ENCODE measurements at regions not wholly inside any gene's neighbourhood (a gene's known extent, or its start where the extent isn't known, plus 50 kb on each side); places are given as distances from the start of the nearest gene placed in this dataset.

DNA sequence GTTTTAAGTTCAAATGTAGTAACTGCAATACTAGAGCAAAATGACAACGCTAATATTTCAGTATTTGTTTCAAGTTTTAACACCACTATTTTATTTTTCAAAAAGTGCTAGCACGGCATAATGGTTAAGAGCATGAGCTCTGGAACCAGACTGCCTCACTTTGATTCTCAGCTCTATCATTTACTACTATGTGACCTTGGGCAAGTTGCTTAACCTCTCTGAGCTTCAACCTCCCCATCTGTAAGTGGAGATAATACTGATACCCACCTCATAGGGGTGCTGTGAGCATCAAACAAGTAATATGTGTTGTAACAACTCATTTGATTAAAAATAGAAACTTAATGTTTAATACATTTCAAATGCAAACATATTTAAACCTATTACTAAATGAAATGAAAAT is 115.4 kb upstream of the NPHP3 start:
- Histone ChIP-seq H2AFZ (ENCODE audit: low read length, unreplicated experiment) (no peak overlapping the region), H3K27me3 (ENCODE audit: insufficient read depth, low read length) (no peaks in the 10 kb centered on the region), H3K36me3 (ENCODE audit: insufficient read depth, low read length) (no peaks in the 10 kb centered on the region), H3K79me2 (ENCODE audit: control insufficient read depth, insufficient read depth, low read length, unreplicated experiment) (no peaks in the 10 kb centered on the region), H3K4me1 (ENCODE audit: control insufficient read depth, insufficient read depth, low read length, unreplicated experiment) (no peaks in the 10 kb centered on the region), H3K4me3 (ENCODE audit: low read depth, low read length) (no peak overlapping the region), H3K27ac (ENCODE audit: low read depth, low read length) (no peak overlapping the region)

DNA sequence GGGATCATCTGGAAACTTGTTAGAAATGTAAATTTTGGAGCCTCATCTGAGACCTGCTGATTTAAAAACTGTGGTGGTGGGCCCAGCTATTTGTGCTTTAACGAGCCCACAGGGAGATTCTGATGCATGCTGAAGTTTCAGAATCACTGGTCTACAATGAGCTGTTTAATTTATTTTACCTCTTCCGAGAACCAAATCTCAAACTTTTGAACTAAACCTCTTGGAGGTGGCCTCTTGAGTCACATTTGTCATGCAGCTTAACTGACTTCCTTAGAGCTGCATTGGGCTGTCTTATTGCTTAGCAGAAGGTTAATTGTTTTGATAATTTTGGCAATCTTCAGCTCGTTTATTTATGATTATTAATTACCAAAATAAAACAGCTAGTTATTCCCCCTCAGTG is 112.1 kb upstream of the NPHP3 start:
- Histone ChIP-seq H3K4me3 (ENCODE audit: low read depth, low read length) (no peak overlapping the region), H2AFZ (ENCODE audit: low read length, unreplicated experiment) (no peak overlapping the region), H3K36me3 (ENCODE audit: insufficient read depth, low read length) (no peaks in the 10 kb centered on the region), H3K4me1 (ENCODE audit: control insufficient read depth, insufficient read depth, low read length, unreplicated experiment) (no peaks in the 10 kb centered on the region), H3K27me3 (ENCODE audit: insufficient read depth, low read length) (no peaks in the 10 kb centered on the region), H3K27ac (ENCODE audit: low read depth, low read length) (no peak overlapping the region), H3K79me2 (ENCODE audit: control insufficient read depth, insufficient read depth, low read length, unreplicated experiment) (no peaks in the 10 kb centered on the region)

DNA sequence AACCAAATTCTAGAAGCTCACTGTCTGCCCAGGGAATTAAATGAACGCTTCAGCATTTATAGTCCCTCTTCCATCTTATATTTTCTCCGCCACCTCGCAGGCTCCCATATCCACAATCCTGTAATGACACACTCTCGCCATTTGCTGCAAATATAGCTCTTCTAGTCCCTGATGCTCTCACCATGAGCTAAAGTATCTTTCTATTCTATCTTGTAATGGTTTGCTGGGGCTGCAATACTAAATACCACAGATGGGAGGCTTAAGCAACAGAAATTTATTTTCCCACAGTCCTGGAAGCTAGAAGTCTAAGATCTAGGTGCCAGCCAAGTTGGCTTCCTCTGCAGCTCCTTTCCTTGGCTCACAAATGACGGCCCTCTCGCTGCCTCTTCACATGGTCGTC is 106.9 kb upstream of the NPHP3 start:
- Histone ChIP-seq H2AFZ (ENCODE audit: low read length, unreplicated experiment) (no peak overlapping the region), H3K27me3 (ENCODE audit: insufficient read depth, low read length) (peaks cover 4% of the 10 kb centered on the region)

DNA sequence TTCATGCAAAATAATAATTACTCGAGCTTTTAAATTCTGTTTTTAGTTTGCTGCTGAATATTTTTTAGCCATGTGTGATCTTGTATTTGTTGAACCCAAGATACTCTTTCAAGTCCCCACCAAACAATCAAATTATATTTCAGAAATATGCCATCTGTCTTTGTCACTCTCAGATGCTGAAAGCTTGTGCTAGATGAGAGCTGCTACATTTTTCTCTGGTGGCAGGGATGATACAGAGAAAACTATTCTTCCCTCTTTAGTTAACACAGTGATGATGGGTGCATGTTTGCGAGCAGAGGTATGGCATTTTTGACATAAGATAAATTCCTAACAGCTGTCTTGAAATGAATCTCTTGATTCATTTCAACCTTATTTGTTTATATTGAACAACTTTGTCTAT is 100.6 kb upstream of the NPHP3 start:
- Histone ChIP-seq H3K36me3 (ENCODE audit: insufficient read depth, low read length) (no peaks in the 10 kb centered on the region), H3K4me3 (ENCODE audit: low read depth, low read length) (no peak overlapping the region), H3K27ac (ENCODE audit: low read depth, low read length) (no peak overlapping the region), H3K79me2 (ENCODE audit: control insufficient read depth, insufficient read depth, low read length, unreplicated experiment) (no peaks in the 10 kb centered on the region), H3K4me1 (ENCODE audit: control insufficient read depth, insufficient read depth, low read length, unreplicated experiment) (no peaks in the 10 kb centered on the region), H3K27me3 (ENCODE audit: insufficient read depth, low read length) (peaks cover 12% of the 10 kb centered on the region), H2AFZ (ENCODE audit: low read length, unreplicated experiment) (no peak overlapping the region)

More for the DNA sequence above, 106.9 kb upstream of the NPHP3 start:
- no peak overlapping the region for H3K4me3 ChIP-seq (ENCODE audit: low read depth, low read length)
- H3K36me3 ChIP-seq (ENCODE audit: insufficient read depth, low read length): no peaks in the 10 kb centered on the region
- no peaks in the 10 kb centered on the region for H3K4me1 ChIP-seq (ENCODE audit: control insufficient read depth, insufficient read depth, low read length, unreplicated experiment)
- no peak overlapping the region for H3K27ac ChIP-seq (ENCODE audit: low read depth, low read length)
- no peaks in the 10 kb centered on the region for H3K79me2 ChIP-seq (ENCODE audit: control insufficient read depth, insufficient read depth, low read length, unreplicated experiment)

DNA sequence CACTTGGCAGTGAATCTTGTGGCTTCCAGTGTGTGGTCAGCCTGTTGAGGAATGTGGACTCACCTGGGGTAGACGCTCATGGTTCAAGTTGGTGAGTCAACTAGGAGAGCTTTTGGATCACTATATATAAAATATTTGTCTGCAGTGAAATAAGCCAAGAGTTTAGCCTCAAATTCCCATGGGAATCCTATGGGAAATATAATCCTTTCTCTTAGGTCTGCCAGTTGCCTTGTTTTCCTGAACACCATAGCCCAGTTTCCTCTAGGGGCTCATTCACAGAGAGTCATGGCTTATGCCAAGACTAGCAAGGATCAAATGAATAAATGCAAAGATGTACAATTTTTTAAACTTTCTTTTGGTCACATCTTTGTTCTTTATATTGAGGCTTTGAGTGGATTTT is 100.1 kb upstream of the NPHP3 start:
- no peak overlapping the region for H3K4me3 ChIP-seq (ENCODE audit: low read depth, low read length)
- H3K4me1 ChIP-seq (ENCODE audit: control insufficient read depth, insufficient read depth, low read length, unreplicated experiment): no peaks in the 10 kb centered on the region
- H3K79me2 ChIP-seq (ENCODE audit: control insufficient read depth, insufficient read depth, low read length, unreplicated experiment): no peaks in the 10 kb centered on the region
- no peaks in the 10 kb centered on the region for H3K36me3 ChIP-seq (ENCODE audit: insufficient read depth, low read length)
- no peak overlapping the region for H3K27ac ChIP-seq (ENCODE audit: low read depth, low read length)
- H2AFZ ChIP-seq (ENCODE audit: low read length, unreplicated experiment): no peak overlapping the region
- peaks cover 12% of the 10 kb centered on the region for H3K27me3 ChIP-seq (ENCODE audit: insufficient read depth, low read length)

DNA sequence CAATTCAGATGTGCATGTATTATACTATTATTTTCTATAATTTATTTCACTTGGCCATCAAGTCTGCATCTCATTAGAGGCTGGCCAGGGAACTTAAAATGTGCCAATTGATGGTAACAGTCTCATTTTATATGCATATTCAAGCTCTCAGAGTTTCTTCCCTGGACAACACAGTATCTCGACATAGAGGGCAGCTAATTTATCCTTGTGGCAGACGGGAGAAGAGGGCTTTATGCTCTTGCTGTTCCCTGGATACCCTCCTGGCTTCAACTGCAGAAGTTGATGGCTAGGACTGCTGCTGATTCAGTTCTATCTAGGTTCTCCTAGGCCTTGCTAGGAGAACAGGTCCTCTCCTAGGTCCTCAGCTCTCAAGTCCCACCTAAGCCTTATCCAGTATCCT is 99.1 kb upstream of the NPHP3 start:
- H3K27me3 ChIP-seq (ENCODE audit: insufficient read depth, low read length): peaks cover 16% of the 10 kb centered on the region
- no peak overlapping the region for H3K4me3 ChIP-seq (ENCODE audit: low read depth, low read length)
- no peak overlapping the region for H2AFZ ChIP-seq (ENCODE audit: low read length, unreplicated experiment)
- H3K79me2 ChIP-seq (ENCODE audit: control insufficient read depth, insufficient read depth, low read length, unreplicated experiment): no peaks in the 10 kb centered on the region
- no peak overlapping the region for H3K27ac ChIP-seq (ENCODE audit: low read depth, low read length)
- H3K4me1 ChIP-seq (ENCODE audit: control insufficient read depth, insufficient read depth, low read length, unreplicated experiment): no peaks in the 10 kb centered on the region
- H3K36me3 ChIP-seq (ENCODE audit: insufficient read depth, low read length): no peaks in the 10 kb centered on the region

DNA sequence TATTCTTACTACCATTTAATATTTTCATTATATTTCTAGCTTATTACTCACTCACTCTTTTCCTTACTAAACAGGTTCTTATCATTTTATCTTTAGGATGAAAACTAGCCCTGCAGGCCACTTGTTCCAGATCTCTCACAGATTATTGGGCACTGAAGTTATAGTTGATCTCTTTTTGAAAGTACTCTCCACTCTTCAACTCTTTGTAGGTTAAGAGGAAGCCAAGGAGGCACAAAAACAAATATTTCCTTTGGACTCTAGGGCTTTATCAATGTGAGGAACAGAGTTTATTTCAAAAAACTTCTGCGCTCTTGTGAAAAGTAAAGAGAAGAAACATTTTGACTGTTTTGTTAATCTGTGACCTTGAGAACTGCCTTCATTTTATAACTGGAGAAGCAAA is 96.0 kb upstream of the NPHP3 start:
- H3K36me3 ChIP-seq (ENCODE audit: insufficient read depth, low read length): no peaks in the 10 kb centered on the region
- H3K79me2 ChIP-seq (ENCODE audit: control insufficient read depth, insufficient read depth, low read length, unreplicated experiment): no peaks in the 10 kb centered on the region
- H3K4me3 ChIP-seq (ENCODE audit: low read depth, low read length): no peak overlapping the region
- H3K27ac ChIP-seq (ENCODE audit: low read depth, low read length): no peak overlapping the region
- no peak overlapping the region for H2AFZ ChIP-seq (ENCODE audit: low read length, unreplicated experiment)
- H3K4me1 ChIP-seq (ENCODE audit: control insufficient read depth, insufficient read depth, low read length, unreplicated experiment): no peaks in the 10 kb centered on the region
- H3K27me3 ChIP-seq (ENCODE audit: insufficient read depth, low read length): peaks cover 13% of the 10 kb centered on the region; the same call in 1 of the 2 replicates

DNA sequence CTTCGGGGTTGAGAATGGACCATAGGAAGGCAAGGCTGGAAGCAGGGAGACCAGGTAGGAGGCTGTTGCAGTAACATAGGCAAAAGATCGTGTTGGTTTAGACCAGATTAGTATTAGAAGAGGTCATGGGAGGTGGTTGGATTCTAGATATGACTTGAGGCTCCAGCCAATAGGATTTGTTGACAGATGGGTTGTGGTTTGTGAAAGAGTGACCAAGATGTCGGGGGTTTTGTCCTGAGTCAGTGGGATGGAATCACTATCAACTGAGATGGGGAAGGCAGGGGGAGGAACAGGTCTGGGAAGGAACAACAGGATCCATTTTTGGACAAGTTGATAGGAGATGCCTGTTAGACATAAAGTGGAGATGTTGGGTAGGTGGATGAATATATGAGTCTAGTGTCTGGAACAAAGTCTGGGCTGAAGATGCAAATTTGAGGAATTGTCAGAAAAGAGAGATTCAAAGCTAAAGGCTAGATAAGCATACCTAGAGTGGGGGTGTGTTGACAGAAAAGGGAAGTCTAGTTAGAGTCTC is 95.5 kb upstream of the NPHP3 start:
- no peaks in the 10 kb centered on the region for H3K4me1 ChIP-seq (ENCODE audit: control insufficient read depth, insufficient read depth, low read length, unreplicated experiment)
- H3K4me3 ChIP-seq (ENCODE audit: low read depth, low read length): no peak overlapping the region
- H3K27ac ChIP-seq (ENCODE audit: low read depth, low read length): no peak overlapping the region
- H3K36me3 ChIP-seq (ENCODE audit: insufficient read depth, low read length): no peaks in the 10 kb centered on the region
- H2AFZ ChIP-seq (ENCODE audit: low read length, unreplicated experiment): no peak overlapping the region
- no peaks in the 10 kb centered on the region for H3K79me2 ChIP-seq (ENCODE audit: control insufficient read depth, insufficient read depth, low read length, unreplicated experiment)
- peaks cover 8% of the 10 kb centered on the region; the same call in 1 of the 2 replicates for H3K27me3 ChIP-seq (ENCODE audit: insufficient read depth, low read length)

DNA sequence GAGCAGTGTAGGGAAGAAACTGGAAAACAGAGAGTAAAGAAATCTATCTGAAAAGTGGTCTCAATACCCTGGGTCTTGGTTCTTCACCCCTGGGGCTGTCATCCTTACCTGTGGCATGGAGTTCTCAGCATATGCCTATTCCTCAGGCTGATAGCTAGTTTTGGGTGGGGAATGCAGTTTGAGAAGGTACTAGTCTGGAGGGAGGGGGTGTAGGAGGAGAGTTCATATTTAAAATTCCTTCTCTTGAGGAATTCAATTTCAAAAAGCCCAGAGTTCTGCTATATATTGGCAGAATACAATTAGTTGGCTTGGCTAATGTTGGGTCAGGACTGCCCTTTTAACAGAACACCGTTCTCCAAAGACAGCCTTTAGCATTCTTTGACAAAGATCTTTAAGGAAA is 82.9 kb upstream of the NPHP3 start:
- Histone ChIP-seq H3K27me3 (ENCODE audit: insufficient read depth, low read length) (no peaks in the 10 kb centered on the region), H3K4me3 (ENCODE audit: low read depth, low read length) (no peak overlapping the region), H2AFZ (ENCODE audit: low read length, unreplicated experiment) (no peak overlapping the region), H3K4me1 (ENCODE audit: control insufficient read depth, insufficient read depth, low read length, unreplicated experiment) (no peaks in the 10 kb centered on the region), H3K27ac (ENCODE audit: low read depth, low read length) (no peak overlapping the region), H3K79me2 (ENCODE audit: control insufficient read depth, insufficient read depth, low read length, unreplicated experiment) (no peaks in the 10 kb centered on the region), H3K36me3 (ENCODE audit: insufficient read depth, low read length) (no peaks in the 10 kb centered on the region)

DNA sequence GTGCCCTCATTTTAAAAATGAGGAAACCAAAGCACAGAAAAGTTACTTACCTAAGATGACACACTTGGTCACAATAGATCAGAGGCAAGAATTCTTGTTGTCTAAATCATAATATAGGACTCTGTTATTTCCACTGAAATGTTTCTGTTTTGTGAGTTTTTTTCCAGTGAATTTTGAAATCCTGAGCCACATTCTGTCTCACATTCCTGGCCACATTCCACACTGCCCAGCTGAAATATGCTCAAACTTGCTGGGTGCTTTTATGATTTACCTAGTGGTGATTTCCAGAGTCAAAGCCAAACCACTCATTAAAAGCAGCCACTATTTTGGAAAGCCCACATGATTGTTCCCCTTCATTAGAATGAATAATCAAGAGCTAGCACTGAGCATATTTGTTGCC is 82.3 kb upstream of the NPHP3 start:
- no peak overlapping the region for H3K4me3 ChIP-seq (ENCODE audit: low read depth, low read length)
- H3K27me3 ChIP-seq (ENCODE audit: insufficient read depth, low read length): no peaks in the 10 kb centered on the region
- no peaks in the 10 kb centered on the region for H3K36me3 ChIP-seq (ENCODE audit: insufficient read depth, low read length)
- no peak overlapping the region for H3K27ac ChIP-seq (ENCODE audit: low read depth, low read length)
- no peak overlapping the region for H2AFZ ChIP-seq (ENCODE audit: low read length, unreplicated experiment)
- no peaks in the 10 kb centered on the region for H3K4me1 ChIP-seq (ENCODE audit: control insufficient read depth, insufficient read depth, low read length, unreplicated experiment)
- no peaks in the 10 kb centered on the region for H3K79me2 ChIP-seq (ENCODE audit: control insufficient read depth, insufficient read depth, low read length, unreplicated experiment)

DNA sequence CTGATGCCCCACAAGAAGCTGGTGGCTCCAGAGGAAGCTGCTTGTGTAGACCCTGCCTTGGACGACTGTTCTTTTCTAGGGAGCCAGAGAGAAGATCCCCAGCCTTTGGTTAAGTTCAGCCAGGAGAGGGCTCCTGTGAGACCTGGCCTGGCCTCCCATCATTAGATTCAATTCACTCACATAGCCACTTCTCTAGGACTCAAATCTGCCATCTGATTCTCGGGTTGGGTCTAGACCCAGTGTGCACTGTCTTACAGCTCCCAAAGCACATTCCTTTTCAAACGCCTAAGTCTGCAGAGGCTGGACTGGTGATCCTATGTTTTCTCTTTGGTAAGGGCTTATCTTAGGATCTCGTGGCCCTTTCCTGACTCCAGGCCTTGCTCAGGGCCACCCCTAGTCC is 81.7 kb upstream of the NPHP3 start:
- H3K79me2 ChIP-seq (ENCODE audit: control insufficient read depth, insufficient read depth, low read length, unreplicated experiment): no peaks in the 10 kb centered on the region
- no peaks in the 10 kb centered on the region for H3K36me3 ChIP-seq (ENCODE audit: insufficient read depth, low read length)
- H2AFZ ChIP-seq (ENCODE audit: low read length, unreplicated experiment): no peak overlapping the region
- H3K4me3 ChIP-seq (ENCODE audit: low read depth, low read length): no peak overlapping the region
- no peaks in the 10 kb centered on the region for H3K4me1 ChIP-seq (ENCODE audit: control insufficient read depth, insufficient read depth, low read length, unreplicated experiment)
- no peaks in the 10 kb centered on the region for H3K27me3 ChIP-seq (ENCODE audit: insufficient read depth, low read length)
- no peak overlapping the region for H3K27ac ChIP-seq (ENCODE audit: low read depth, low read length)
